CD4-positive, alpha-beta T cell treated with Interferon gamma for 1 hour (primary cell): ENCODE measurements at regions not wholly inside any gene's neighbourhood (a gene's known extent, or its start where the extent isn't known, plus 50 kb on each side); places are given as distances from the start of the nearest gene placed in this dataset.
"Not testable (repeated sequence)": the region's sequence is repeated elsewhere in the genome, so short reads cannot be mapped to it uniquely, and the experiment has no call there.

Experiments
- DNase-seq: peaks from one replicate; pipeline ENCODE4 v3.0.0-alpha.2; 2020

GRCh38 chr2:122023059-122023864 lies 267.8 kb downstream of the TSN start:
- no peak for DNase-seq

GRCh38 chr2:122027510-122028217 lies 272.2 kb downstream of the TSN start:
- DNase-seq: no peak

GRCh38 chr2:122028371-122029100 lies 273.1 kb downstream of the TSN start:
- DNase-seq: no peak

GRCh38 chr2:122029456-122029855 lies 274.0 kb downstream of the TSN start:
- DNase-seq: no peak

GRCh38 chr2:122029945-122030344 lies 274.5 kb downstream of the TSN start:
- DNase-seq: no peak

GRCh38 chr2:122031544-122032263 lies 276.3 kb downstream of the TSN start:
- DNase-seq: no peak

GRCh38 chr2:122032264-122032645 lies 276.8 kb downstream of the TSN start:
- DNase-seq: no peak

GRCh38 chr2:122033778-122034177 lies 278.3 kb downstream of the TSN start:
- DNase-seq: no peak

- no peak for DNase-seq
Measured at GRCh38 chr2:122034344-122034743, 278.9 kb downstream of the TSN start.

- DNase-seq: no peak
Measured at GRCh38 chr2:122034777-122035176, 279.3 kb downstream of the TSN start.

GRCh38 chr2:122038816-122039215 lies 283.4 kb downstream of the TSN start:
- not testable (repeated sequence) for DNase-seq

GRCh38 chr2:122041455-122041854 lies 286.0 kb downstream of the TSN start:
- no peak for DNase-seq

- not testable (repeated sequence) for DNase-seq
Measured at GRCh38 chr2:122051659-122052058, 296.2 kb downstream of the TSN start.

GRCh38 chr2:122055521-122055931 lies 300.1 kb downstream of the TSN start:
- no peak for DNase-seq

- no peak for DNase-seq
Measured at GRCh38 chr2:122056853-122057252, 301.4 kb downstream of the TSN start.

- DNase-seq: no peak
Measured at GRCh38 chr2:122061206-122061605, 305.8 kb downstream of the TSN start.

- no peak for DNase-seq
Measured at GRCh38 chr2:122061831-122062230, 306.4 kb downstream of the TSN start.

- no peak for DNase-seq
Measured at GRCh38 chr2:122062506-122062905, 307.1 kb downstream of the TSN start.

GRCh38 chr2:122063716-122064115 lies 308.3 kb downstream of the TSN start:
- no peak for DNase-seq

- DNase-seq: no peak
Measured at GRCh38 chr2:122070241-122070731, 314.8 kb downstream of the TSN start.

- no peak for DNase-seq
Measured at GRCh38 chr2:122072666-122073065, 317.2 kb downstream of the TSN start.

GRCh38 chr2:122074201-122074600 lies 318.8 kb downstream of the TSN start:
- no peak for DNase-seq

- no peak for DNase-seq
Measured at GRCh38 chr2:122075381-122075780, 319.9 kb downstream of the TSN start.
